ENCODE measurements at regions not wholly inside any gene's neighbourhood (a gene's known extent, or its start where the extent isn't known, plus 50 kb on each side); places are given as distances from the start of the nearest gene placed in this dataset.

DNA sequence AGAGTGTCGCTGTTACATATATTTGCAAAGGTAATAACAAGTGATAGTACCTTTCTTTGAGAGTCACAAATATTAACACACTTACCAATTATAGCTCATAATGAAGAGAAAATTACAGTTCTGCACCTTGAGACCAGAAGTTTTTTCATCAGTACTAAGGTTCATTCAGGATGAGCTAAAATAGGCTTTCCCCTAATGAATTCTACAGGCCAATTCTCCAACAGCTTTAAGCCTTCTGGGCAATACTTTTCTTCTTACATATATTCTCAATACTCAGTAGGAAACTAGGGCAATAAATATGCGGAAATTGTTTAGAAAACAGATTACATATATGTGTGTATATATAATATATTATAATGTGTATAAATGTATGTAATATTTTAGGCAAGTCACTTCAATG, 2672.8 kb upstream of the PCDH20 start (continued):
- TF ChIP-seq TSHZ2 (CRISPR knock-in tag; IDR thresholded peaks at IDR 0.05) = no peak
- TF ChIP-seq GLIS3 (CRISPR knock-in tag; IDR thresholded peaks at IDR 0.05) = no peak

- ATAC-seq = no peak
- TF ChIP-seq PPARA (CRISPR knock-in tag; IDR thresholded peaks at IDR 0.05; ENCODE audit: borderline replicate concordance) (no peak), CSDC2 (CRISPR knock-in tag; IDR thresholded peaks at IDR 0.05) (no peak), ISL1 (CRISPR knock-in tag; IDR thresholded peaks at IDR 0.05) (no peak), SNAI2 (CRISPR knock-in tag; IDR thresholded peaks at IDR 0.05) (no peak), OSR1 (CRISPR knock-in tag; IDR thresholded peaks at IDR 0.05) (no peak), TSHZ2 (CRISPR knock-in tag; IDR thresholded peaks at IDR 0.05) (no peak), ZNF565 (CRISPR knock-in tag; conservative IDR thresholded peaks at IDR 0.05; ENCODE audit: low read depth) (no peak), ARNTL (CRISPR knock-in tag; IDR thresholded peaks at IDR 0.05; ENCODE audit: borderline replicate concordance, low read depth) (no peak), TCF4 (CRISPR knock-in tag; IDR thresholded peaks at IDR 0.05; ENCODE audit: borderline replicate concordance) (no peak), PATZ1 (CRISPR knock-in tag; IDR thresholded peaks at IDR 0.05; ENCODE audit: borderline replicate concordance) (no peak), ZFP30 (CRISPR knock-in tag; IDR thresholded peaks at IDR 0.05) (no peak), ZNF70 (CRISPR knock-in tag; IDR thresholded peaks at IDR 0.05) (no peak), ZC3H10 (CRISPR knock-in tag; IDR thresholded peaks at IDR 0.05) (no peak), CSRNP3 (CRISPR knock-in tag; IDR thresholded peaks at IDR 0.05) (no peak), GLIS3 (CRISPR knock-in tag; IDR thresholded peaks at IDR 0.05) (no peak), ZFP3 (CRISPR knock-in tag; IDR thresholded peaks at IDR 0.05) (no peak)
- TF ChIP-seq, protein P1, sequence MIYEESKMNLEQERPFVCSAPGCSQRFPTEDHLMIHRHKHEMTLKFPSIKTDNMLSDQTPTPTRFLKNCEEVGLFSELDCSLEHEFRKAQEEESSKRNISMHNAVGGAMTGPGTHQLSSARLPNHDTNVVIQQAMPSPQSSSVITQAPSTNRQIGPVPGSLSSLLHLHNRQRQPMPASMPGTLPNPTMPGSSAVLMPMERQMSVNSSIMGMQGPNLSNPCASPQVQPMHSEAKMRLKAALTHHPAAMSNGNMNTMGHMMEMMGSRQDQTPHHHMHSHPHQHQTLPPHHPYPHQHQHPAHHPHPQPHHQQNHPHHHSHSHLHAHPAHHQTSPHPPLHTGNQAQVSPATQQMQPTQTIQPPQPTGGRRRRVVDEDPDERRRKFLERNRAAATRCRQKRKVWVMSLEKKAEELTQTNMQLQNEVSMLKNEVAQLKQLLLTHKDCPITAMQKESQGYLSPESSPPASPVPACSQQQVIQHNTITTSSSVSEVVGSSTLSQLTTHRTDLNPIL (CRISPR knock-in tag; IDR thresholded peaks at IDR 0.05; ENCODE audit: low read depth) = no peak
Observed at GRCh38 chr13:64087624-64088023, 2672.0 kb upstream of the PCDH20 start.

- ATAC-seq = peak; percentile 66
- TF ChIP-seq TOX (CRISPR knock-in tag; IDR thresholded peaks at IDR 0.05; ENCODE audit: borderline replicate concordance) (no peak), ZFP3 (CRISPR knock-in tag; IDR thresholded peaks at IDR 0.05) (no peak), ZNF565 (CRISPR knock-in tag; conservative IDR thresholded peaks at IDR 0.05; ENCODE audit: low read depth) (no peak), TSHZ2 (CRISPR knock-in tag; IDR thresholded peaks at IDR 0.05) (no peak), PATZ1 (CRISPR knock-in tag; IDR thresholded peaks at IDR 0.05; ENCODE audit: borderline replicate concordance) (no peak), ZNF8 (CRISPR knock-in tag; IDR thresholded peaks at IDR 0.05) (no peak), ZNF70 (CRISPR knock-in tag; IDR thresholded peaks at IDR 0.05) (no peak), ZC3H10 (CRISPR knock-in tag; IDR thresholded peaks at IDR 0.05) (no peak), GLIS3 (CRISPR knock-in tag; IDR thresholded peaks at IDR 0.05) (no peak), ARNTL (CRISPR knock-in tag; IDR thresholded peaks at IDR 0.05; ENCODE audit: borderline replicate concordance, low read depth) (no peak), OSR1 (CRISPR knock-in tag; IDR thresholded peaks at IDR 0.05) (no peak), ISL1 (CRISPR knock-in tag; IDR thresholded peaks at IDR 0.05) (no peak)
- TF ChIP-seq, protein P1 (CRISPR knock-in tag; IDR thresholded peaks at IDR 0.05; ENCODE audit: low read depth) = no peak
Observed at GRCh38 chr13:64083811-64084210, 2668.2 kb upstream of the PCDH20 start.
